Caco-2 (cell line): ENCODE measurements at regions not wholly inside any gene's neighbourhood (a gene's known extent, or its start where the extent isn't known, plus 50 kb on each side); places are given as distances from the start of the nearest gene placed in this dataset.

Source experiments
- BruUV-seq: library from RNA; stranded (reverse); fragments of 400-500 nt; replicated peaks from 2 replicates; lab custom pipeline; 2021; lab: Mats Ljungman, UMichigan
- CTCF ChIA-PET: fragments of 300-600 bp; sonication (Branson Sonifier 250); formaldehyde crosslinking; loops from one replicate; lab custom pipeline; 2022; ENCODE audit warnings: antibody characterized with exemption; lab: Charles Lee
- POLR2A ChIA-PET: fragments of 300-600 bp; sonication (Branson Sonifier 250); formaldehyde crosslinking; loops from one replicate; lab custom pipeline; 2022; ENCODE audit warnings: antibody characterized with exemption; lab: Charles Lee
- DNase-seq, 2 experiments: peaks; one replicate each; pipeline versions ENCODE4 v3.0.0 to v3.0.0-alpha.2; 2020 to 2022
- H3K27me3 ChIP-seq: replicated peaks from 2 replicates; pipeline ENCODE4 v1.6.0; 2011; ENCODE audit warnings: low read length; ENCODE audit not compliant: control insufficient read depth, insufficient read depth
- H3K36me3 ChIP-seq: 2 replicates; pipeline ENCODE4 v1.5.1; 2011; ENCODE audit warnings: low read length; ENCODE audit not compliant: control insufficient read depth, insufficient read depth
- H3K4me1 ChIP-seq: fragments of 250-450 bp; sonication (Bioruptor Pico); 2 replicates; pipeline ENCODE4 v1.5.1; 2020; ENCODE audit warnings: mild to moderate bottlenecking
- H3K4me3 ChIP-seq: 2 replicates; pipeline ENCODE4 v1.5.1; 2011; ENCODE audit warnings: low read depth, mild to moderate bottlenecking, control low read depth, low read length
- H3K9me3 ChIP-seq: fragments of 250-450 bp; sonication (Bioruptor Pico); 2 replicates; pipeline ENCODE4 v1.5.1; 2020; ENCODE audit warnings: mild to moderate bottlenecking, moderate library complexity
- H3K27ac Mint-ChIP-seq: one replicate; pipeline ENCODE4 v1.8.0; 2022; ENCODE audit warnings: mixed read lengths; ENCODE audit not compliant: unreplicated experiment
- H3K27me3 Mint-ChIP-seq: one replicate; pipeline ENCODE4 v1.8.0; 2022; ENCODE audit warnings: mixed read lengths; ENCODE audit not compliant: insufficient read depth, unreplicated experiment
- H3K36me3 Mint-ChIP-seq: one replicate; pipeline ENCODE4 v1.8.0; 2022; ENCODE audit warnings: mild to moderate bottlenecking, mixed read lengths; ENCODE audit not compliant: insufficient read depth, unreplicated experiment
- H3K4me1 Mint-ChIP-seq: one replicate; pipeline ENCODE4 v1.8.0; 2022; ENCODE audit warnings: low read depth, mixed read lengths; ENCODE audit not compliant: unreplicated experiment
- H3K4me3 Mint-ChIP-seq: one replicate; pipeline ENCODE4 v1.8.0; 2022; ENCODE audit warnings: mild to moderate bottlenecking, moderate library complexity, mixed read lengths; ENCODE audit not compliant: unreplicated experiment
- H3K9me3 Mint-ChIP-seq: one replicate; pipeline ENCODE4 v1.8.0; 2022; ENCODE audit warnings: mixed read lengths; ENCODE audit not compliant: unreplicated experiment
- intact Hi-C: fragments of 100-400 bp; cut with micrococcal nuclease; formaldehyde crosslinking; loops from one replicate; pipeline ENCODE4 v1.10.0; 2022; ENCODE audit not compliant: unreplicated experiment
- TF ChIP-seq, protein P1 (sequence below), 2 experiments: fragments of 200-600 bp in 1 of 2; IDR thresholded peaks; 1 replicate in 1 of 2; 2 replicates in 1 of 2; pipeline versions ENCODE4 v1.5.1 to v1.8.0; 2011 to 2022; ENCODE audit warnings: antibody characterized with exemption in 1 of 2, control low read depth in 1 of 2, inconsistent platforms in 1 of 2, low read depth in 1 of 2, low read length in 1 of 2, mild to moderate bottlenecking in 1 of 2, moderate library complexity in 1 of 2; ENCODE audit not compliant: insufficient read depth in 1 of 2, severe bottlenecking in 1 of 2, unreplicated experiment in 1 of 2

DNA sequence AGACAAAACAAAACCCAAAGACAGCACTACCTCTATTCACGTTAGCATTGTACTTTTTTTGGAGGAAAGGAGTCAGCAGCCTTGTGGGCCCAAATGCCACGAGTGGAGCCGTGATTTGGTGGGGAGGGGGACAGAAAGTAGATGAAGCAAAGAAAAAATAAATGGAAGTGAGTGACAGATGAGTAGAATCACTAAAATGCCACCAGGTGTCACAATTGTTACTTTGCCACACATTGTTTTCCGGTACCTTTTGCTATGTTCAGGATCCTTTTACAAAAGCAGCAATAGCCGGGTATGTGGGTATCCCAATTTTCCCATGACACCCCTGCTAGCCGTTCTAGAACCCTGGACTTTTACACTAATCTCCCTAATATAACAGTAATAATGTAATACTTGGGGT, 85.0 kb upstream of the AK4 start:
- Mint-ChIP-seq H3K27me3 (no peaks in the 10 kb centered on the region), H3K36me3 (peaks cover 12% of the 10 kb centered on the region), H3K4me3 (no peak overlapping the region), H3K9me3 (no peaks in the 10 kb centered on the region), H3K4me1 (peaks cover 7% of the 10 kb centered on the region), H3K27ac (no peak overlapping the region)
- Histone ChIP-seq H3K4me3 (no peak overlapping the region), H3K27me3 (no peaks in the 10 kb centered on the region), H3K9me3 (no peaks in the 10 kb centered on the region), H3K4me1 (no peaks in the 10 kb centered on the region), H3K36me3 (no peaks in the 10 kb centered on the region)
- TF ChIP-seq, protein P1, sequence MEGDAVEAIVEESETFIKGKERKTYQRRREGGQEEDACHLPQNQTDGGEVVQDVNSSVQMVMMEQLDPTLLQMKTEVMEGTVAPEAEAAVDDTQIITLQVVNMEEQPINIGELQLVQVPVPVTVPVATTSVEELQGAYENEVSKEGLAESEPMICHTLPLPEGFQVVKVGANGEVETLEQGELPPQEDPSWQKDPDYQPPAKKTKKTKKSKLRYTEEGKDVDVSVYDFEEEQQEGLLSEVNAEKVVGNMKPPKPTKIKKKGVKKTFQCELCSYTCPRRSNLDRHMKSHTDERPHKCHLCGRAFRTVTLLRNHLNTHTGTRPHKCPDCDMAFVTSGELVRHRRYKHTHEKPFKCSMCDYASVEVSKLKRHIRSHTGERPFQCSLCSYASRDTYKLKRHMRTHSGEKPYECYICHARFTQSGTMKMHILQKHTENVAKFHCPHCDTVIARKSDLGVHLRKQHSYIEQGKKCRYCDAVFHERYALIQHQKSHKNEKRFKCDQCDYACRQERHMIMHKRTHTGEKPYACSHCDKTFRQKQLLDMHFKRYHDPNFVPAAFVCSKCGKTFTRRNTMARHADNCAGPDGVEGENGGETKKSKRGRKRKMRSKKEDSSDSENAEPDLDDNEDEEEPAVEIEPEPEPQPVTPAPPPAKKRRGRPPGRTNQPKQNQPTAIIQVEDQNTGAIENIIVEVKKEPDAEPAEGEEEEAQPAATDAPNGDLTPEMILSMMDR (IDR thresholded peaks at IDR 0.05; ENCODE audit: insufficient read depth in 1 of 2, low read depth in 1 of 2, low read length in 1 of 2, severe bottlenecking in 1 of 2, unreplicated experiment in 1 of 2): no peak
- ChIA-PET CTCF (interaction anchor here (0.7 to 1.2 kb wide), 3 partner anchors 114 to 153 kb away, joined by 3 to 4 read pairs (median 3); no protein-coding TSS in a partner anchor), POLR2A (no interaction called here)
- no TSS peak for BruUV-seq
- no peak for DNase-seq
- intact Hi-C loops: loop anchor here (1.0 to 5.0 kb wide), 2 partner anchors 146 to 359 kb away; partner anchors contain the start of genes LEPR and LEPROT

DNA sequence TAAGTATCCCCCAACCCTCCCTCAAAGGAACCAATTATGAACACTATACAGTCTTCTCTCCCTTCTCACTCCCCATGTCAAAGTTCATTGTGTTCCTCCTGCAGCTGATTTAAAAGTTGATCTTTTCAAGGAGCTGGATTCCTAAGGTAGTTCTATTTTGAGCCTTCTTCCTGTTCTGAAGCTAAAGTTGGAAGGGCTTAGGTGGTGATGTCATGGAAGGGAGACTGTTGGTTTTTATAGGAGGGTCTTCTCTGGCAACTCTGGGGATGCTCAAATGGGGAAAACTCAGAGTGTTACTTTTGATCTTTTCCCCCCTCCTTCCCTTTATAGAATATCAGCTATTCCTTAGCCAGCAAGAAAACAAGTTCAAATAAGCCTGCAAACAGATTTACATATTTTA, 83.0 kb upstream of the AK4 start:
- Histone ChIP-seq H3K36me3 (no peaks in the 10 kb centered on the region), H3K9me3 (no peaks in the 10 kb centered on the region), H3K27me3 (no peaks in the 10 kb centered on the region), H3K4me3 (no peak overlapping the region), H3K4me1 (no peaks in the 10 kb centered on the region)
- Mint-ChIP-seq H3K27ac (no peak overlapping the region), H3K27me3 (no peaks in the 10 kb centered on the region), H3K4me1 (peaks cover 13% of the 10 kb centered on the region), H3K9me3 (no peaks in the 10 kb centered on the region), H3K36me3 (peaks cover 12% of the 10 kb centered on the region), H3K4me3 (peak overlapping the region; percentile 85)
- POLR2A ChIA-PET: interaction anchor here (0.6 kb wide), 1 partner anchor 62 kb away, joined by 4 read pairs; no protein-coding TSS in a partner anchor
- TF ChIP-seq, protein P1 (IDR thresholded peaks at IDR 0.05; ENCODE audit: insufficient read depth in 1 of 2, low read depth in 1 of 2, low read length in 1 of 2, severe bottlenecking in 1 of 2, unreplicated experiment in 1 of 2): no peak
- no TSS peak for BruUV-seq
- CTCF ChIA-PET: interaction anchor here (1.3 kb wide), 1 partner anchor 623 kb away, joined by 3 read pairs; no protein-coding TSS in a partner anchor
- intact Hi-C loops: loop anchor here (5.0 kb wide), 2 partner anchors 82 to 357 kb away; partner anchors contain the start of genes AK4, LEPR and LEPROT
- DNase-seq: no peak

DNA sequence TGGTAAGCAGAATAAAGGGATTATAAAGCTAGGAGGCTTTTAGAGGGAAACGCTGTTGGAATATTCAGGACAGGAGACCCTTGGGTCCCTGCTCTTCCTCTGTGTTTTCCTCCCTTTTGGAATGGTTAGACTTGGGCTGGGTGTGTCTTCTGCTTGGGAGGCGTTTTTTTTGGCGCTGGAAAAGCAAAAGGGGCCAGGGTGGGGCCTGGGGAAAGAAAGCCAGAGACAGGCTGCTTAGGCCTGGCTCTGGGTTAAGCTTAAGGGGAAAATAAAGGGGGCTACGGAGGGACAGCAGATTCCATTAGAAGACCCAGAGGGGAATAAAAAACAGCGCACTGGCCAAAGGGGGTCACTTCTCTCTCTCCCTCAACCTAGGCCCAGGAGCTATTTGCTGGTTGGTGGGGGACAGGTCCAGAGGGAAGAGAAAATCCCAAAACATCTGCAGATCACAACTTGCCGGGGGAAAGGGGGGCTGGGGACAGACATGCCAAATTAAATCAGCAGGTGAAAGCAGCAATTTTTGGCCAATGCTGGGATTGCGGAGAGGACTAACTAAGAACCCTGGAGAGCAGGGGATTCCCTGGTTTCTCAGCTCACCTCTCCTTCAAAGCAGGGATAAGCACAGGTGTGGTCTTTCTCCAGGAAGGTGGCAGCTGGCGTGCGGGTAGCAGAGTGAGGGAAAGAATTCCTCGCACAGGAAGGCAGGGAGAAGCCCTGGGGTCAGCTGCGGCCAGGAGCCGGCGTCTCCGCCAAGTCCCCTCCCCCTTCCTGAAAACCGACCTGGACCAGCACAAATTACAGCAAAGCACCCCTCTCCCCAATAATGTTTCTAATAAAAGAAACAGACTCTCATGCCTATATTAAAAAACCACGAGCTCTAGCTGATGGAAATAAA, 82.2 kb upstream of the AK4 start:
- intact Hi-C loops: loop anchor here (5.0 kb wide), 1 partner anchor 82 kb away; the partner anchor contains the start of gene AK4

More for the DNA sequence above, 82.2 kb upstream of the AK4 start:
- no peaks in the 10 kb centered on the region for H3K4me1 ChIP-seq
- no peaks in the 10 kb centered on the region for H3K36me3 ChIP-seq
- ChIA-PET CTCF (interaction anchor here (0.6 to 1.3 kb wide), 4 partner anchors 82 to 622 kb away, joined by 3 to 4 read pairs (median 3); partner anchors contain the start of gene AK4), POLR2A (interaction anchor here (0.6 kb wide), 1 partner anchor 63 kb away, joined by 4 read pairs; no protein-coding TSS in a partner anchor)
- Mint-ChIP-seq H3K4me1 (peaks cover 13% of the 10 kb centered on the region), H3K4me3 (peak overlapping the region; percentile 85), H3K27me3 (no peaks in the 10 kb centered on the region), H3K27ac (peak overlapping the region; percentile 66), H3K9me3 (no peaks in the 10 kb centered on the region), H3K36me3 (peaks cover 12% of the 10 kb centered on the region)
- no peaks in the 10 kb centered on the region for H3K9me3 ChIP-seq
- H3K27me3 ChIP-seq: no peaks in the 10 kb centered on the region
- peak in 1 of 2 experiments; percentile 18 for DNase-seq
- TF ChIP-seq, protein P1 (IDR thresholded peaks at IDR 0.05; ENCODE audit: insufficient read depth in 1 of 2, low read depth in 1 of 2, low read length in 1 of 2, severe bottlenecking in 1 of 2, unreplicated experiment in 1 of 2): no peak
- H3K4me3 ChIP-seq: peak overlapping the region; percentile 56
- BruUV-seq: no TSS peak
